Neural crest cell (in vitro differentiated cells): ENCODE measurements at regions not wholly inside any gene's neighbourhood (a gene's known extent, or its start where the extent isn't known, plus 50 kb on each side); places are given as distances from the start of the nearest gene placed in this dataset.

Experiments
- DNase-seq: peaks from one replicate; pipeline ENCODE4 v3.0.0; 2021; ENCODE audit warnings: low read depth, mixed read lengths, low spot score
- H3K27ac Mint-ChIP-seq: one replicate; pipeline ENCODE4 v1.8.0; 2021; ENCODE audit warnings: mild to moderate bottlenecking, mixed read lengths; ENCODE audit not compliant: unreplicated experiment
- H3K27me3 Mint-ChIP-seq: 2 replicates; pipeline ENCODE4 v1.8.0; 2021; ENCODE audit warnings: low read depth, mild to moderate bottlenecking, mixed read lengths
- H3K36me3 Mint-ChIP-seq: 2 replicates; pipeline ENCODE4 v1.8.0; 2021; ENCODE audit warnings: low read depth, mild to moderate bottlenecking, mixed read lengths
- H3K4me1 Mint-ChIP-seq: 2 replicates; pipeline ENCODE4 v1.8.0; 2021; ENCODE audit warnings: mixed read lengths
- H3K4me3 Mint-ChIP-seq: one replicate; pipeline ENCODE4 v1.8.0; 2021; ENCODE audit warnings: mild to moderate bottlenecking, mixed read lengths
- H3K9me3 Mint-ChIP-seq: 2 replicates; pipeline ENCODE4 v1.8.0; 2021; ENCODE audit warnings: mixed read lengths
- CTCF ChIP-seq: fragments of 200-600 bp; sonication (generic); conservative IDR thresholded peaks from 2 replicates; pipeline ENCODE4 v1.5.0; 2021; ENCODE audit warnings: antibody characterized with exemption, mild to moderate bottlenecking

- Mint-ChIP-seq H3K27me3 (no peaks in the 10 kb centered on the region), H3K36me3 (peaks cover 3% of the 10 kb centered on the region), H3K4me1 (no peaks in the 10 kb centered on the region), H3K9me3 (peaks cover 9% of the 10 kb centered on the region), H3K27ac (no peak overlapping the region), H3K4me3 (no peak overlapping the region)
- DNase-seq = no peak
- TF ChIP-seq CTCF = no peak
Observed at GRCh38 chr1:194586302-194586701, 1399.9 kb upstream of the B3GALT2 start.

DNA sequence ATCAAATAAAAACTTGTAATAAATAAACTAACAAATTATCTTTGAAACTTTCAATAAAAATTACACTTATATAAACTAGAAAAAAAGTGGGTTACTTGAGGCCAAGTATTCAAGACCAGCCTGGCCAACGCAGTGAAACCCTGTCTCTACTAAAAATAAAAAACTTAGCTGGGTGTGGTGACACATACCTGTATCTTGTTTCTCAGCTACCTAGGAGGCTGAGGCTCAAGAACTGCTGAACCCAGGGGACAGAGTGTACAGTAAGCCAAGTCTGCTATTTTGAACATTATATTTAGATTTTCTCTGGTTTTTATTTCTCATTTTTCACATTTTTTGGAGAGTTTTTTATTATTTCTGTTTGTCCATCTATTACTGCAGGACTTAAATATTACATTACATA is 1397.6 kb upstream of the B3GALT2 start:
- no peaks in the 10 kb centered on the region for H3K4me1 Mint-ChIP-seq
- no peak for DNase-seq
- peaks cover 3% of the 10 kb centered on the region for H3K36me3 Mint-ChIP-seq
- H3K9me3 Mint-ChIP-seq = peaks cover 12% of the 10 kb centered on the region
- no peaks in the 10 kb centered on the region for H3K27me3 Mint-ChIP-seq
- no peak overlapping the region for H3K27ac Mint-ChIP-seq
- no peak overlapping the region for H3K4me3 Mint-ChIP-seq
- TF ChIP-seq CTCF = no peak

GRCh38 chr1:194570476-194570875 is 1384.1 kb upstream of the B3GALT2 start:
- Mint-ChIP-seq H3K9me3 (no peaks in the 10 kb centered on the region), H3K4me1 (no peaks in the 10 kb centered on the region), H3K27me3 (no peaks in the 10 kb centered on the region), H3K27ac (no peak overlapping the region), H3K4me3 (no peak overlapping the region), H3K36me3 (no peaks in the 10 kb centered on the region)
- no peak for TF ChIP-seq CTCF
- DNase-seq = no peak

DNA sequence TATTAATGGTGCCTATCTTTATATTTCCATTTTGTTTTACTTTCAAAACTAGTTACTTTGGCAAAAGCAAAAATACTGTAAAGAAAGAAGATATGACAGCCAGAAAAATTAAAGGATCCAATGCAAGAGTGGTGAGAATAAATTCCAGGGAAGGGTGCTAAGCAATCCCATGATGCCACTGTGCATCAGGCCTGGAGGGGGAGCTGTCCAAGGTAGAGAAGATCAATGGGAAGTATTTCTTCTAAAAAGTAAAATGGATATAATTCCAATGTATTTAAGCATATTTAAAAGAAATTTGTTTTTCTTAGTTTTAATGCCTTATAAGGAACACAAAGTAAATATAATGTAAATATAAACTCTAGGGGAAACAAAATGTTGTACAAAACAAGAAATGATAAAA is 1382.2 kb upstream of the B3GALT2 start:
- Mint-ChIP-seq H3K36me3 (no peaks in the 10 kb centered on the region), H3K4me1 (no peaks in the 10 kb centered on the region), H3K9me3 (no peaks in the 10 kb centered on the region), H3K4me3 (no peak overlapping the region), H3K27me3 (no peaks in the 10 kb centered on the region), H3K27ac (no peak overlapping the region)
- no peak for DNase-seq
- TF ChIP-seq CTCF = no peak

DNA sequence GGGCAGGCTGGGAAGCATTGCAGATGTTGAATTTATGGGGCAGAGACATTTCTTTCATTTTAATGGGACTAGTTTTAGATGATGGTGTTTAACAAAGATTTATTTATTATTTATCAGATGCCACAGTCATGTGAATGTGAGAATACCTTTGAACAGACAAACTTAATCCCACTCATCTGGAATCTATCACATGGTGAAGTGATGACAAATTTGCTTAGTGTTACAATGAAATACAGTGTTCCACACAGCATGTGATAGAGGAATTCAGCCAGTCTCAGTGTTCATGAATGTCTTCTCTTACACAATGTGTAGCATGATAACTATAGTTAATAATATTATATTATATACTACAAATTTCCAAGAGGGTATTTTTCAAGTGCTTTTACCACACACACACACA is 1361.7 kb upstream of the B3GALT2 start:
- Mint-ChIP-seq H3K4me1 (no peaks in the 10 kb centered on the region), H3K27ac (no peak overlapping the region), H3K9me3 (peaks cover 11% of the 10 kb centered on the region), H3K27me3 (no peaks in the 10 kb centered on the region), H3K4me3 (no peak overlapping the region), H3K36me3 (no peaks in the 10 kb centered on the region)
- TF ChIP-seq CTCF = no peak
- DNase-seq = no peak

GRCh38 chr1:194544012-194544411 is 1357.6 kb upstream of the B3GALT2 start:
- Mint-ChIP-seq H3K9me3 (peaks cover 8% of the 10 kb centered on the region), H3K4me3 (no peak overlapping the region), H3K27ac (no peak overlapping the region), H3K27me3 (no peaks in the 10 kb centered on the region), H3K4me1 (no peaks in the 10 kb centered on the region), H3K36me3 (no peaks in the 10 kb centered on the region)
- no peak for TF ChIP-seq CTCF
- DNase-seq = no peak
